Ecto neural progenitor cell (in vitro differentiated cells): ENCODE measurements at regions not wholly inside any gene's neighbourhood (a gene's known extent, or its start where the extent isn't known, plus 50 kb on each side); places are given as distances from the start of the nearest gene placed in this dataset.

ENCODE experiments used
- DNase-seq: peaks from one replicate; pipeline ENCODE4 v3.0.0-alpha.2; 2018; ENCODE audit warnings: low spot score

DNA sequence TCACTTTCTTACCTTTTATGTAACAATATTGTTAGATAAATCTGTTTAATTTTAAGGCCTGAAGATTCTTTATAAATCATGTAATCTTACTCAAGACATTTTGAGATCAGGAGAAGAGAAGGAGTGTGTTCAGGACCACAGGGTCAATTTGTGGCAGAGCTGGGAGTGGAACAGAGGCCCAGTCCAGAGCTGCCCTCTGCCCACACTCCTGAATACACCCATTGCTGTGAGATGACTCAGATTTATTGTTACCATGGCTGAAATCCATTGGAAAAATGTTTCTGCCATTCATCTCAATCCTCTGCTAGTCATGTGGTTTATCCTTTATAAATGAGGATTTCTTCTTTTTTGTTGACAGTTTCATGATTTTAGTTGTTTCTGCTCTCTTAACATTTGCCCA, 100.5 kb upstream of the STXBP6 start:
- DNase-seq, result no peak

DNA sequence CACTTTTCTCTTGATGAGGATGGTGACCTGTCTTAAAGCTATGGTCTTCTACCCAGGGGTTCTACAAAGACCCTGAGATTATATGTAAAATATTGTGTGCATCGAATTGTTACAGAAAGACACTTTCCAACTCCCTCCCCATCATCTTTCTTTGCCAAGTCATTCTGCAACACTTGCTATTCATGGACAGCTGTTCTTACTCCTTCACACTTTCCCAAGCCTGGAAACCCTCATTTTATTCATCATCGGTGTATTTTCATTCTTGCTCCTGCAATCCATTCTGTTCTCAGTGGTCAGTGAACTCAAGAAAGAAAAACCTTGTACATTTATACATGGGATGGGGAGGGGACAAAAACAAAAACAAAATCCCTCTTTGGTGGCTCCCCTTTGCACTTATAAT, 90.5 kb upstream of the STXBP6 start:
- DNase-seq, result no peak

DNA sequence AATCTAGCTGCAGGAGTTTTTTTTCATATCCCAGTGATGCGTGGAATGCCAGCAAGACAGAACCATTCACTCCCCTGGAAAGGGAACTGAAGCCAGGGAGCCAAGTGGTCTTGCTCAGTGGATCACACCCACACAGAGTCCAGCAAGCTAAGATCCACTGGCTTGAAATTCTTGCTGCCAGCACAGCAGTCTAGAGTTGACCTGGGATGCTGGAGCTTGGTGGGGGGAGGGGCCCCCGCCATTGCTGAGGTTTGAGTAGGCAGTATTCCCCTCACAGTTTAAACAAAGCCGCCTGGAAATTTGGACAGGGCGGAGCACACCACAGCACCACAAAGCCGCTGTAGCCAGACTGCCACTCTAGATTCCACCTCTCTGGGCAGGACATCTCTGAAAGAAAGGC, 86.9 kb upstream of the STXBP6 start:
- no peak for DNase-seq

DNA sequence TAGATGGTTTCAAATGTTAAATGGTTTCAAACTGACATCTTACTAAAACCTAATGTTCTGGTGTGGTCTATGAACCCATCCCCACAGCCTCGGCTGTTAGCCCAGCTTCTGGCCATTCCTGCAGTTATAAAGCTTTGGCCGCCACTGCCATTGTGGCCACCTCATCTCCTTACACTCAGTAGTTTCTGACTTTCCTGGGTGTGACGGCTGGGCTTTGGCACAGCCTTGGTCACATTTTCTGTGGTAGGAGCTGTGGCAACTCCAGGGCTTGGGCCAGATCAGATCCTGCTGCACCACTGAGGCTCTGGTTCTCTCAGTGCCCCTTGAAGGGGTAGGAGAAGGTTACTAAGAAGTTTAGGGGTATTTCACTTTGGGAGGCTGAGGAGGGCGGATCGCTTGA, 84.2 kb upstream of the STXBP6 start:
- DNase-seq, result no peak

DNA sequence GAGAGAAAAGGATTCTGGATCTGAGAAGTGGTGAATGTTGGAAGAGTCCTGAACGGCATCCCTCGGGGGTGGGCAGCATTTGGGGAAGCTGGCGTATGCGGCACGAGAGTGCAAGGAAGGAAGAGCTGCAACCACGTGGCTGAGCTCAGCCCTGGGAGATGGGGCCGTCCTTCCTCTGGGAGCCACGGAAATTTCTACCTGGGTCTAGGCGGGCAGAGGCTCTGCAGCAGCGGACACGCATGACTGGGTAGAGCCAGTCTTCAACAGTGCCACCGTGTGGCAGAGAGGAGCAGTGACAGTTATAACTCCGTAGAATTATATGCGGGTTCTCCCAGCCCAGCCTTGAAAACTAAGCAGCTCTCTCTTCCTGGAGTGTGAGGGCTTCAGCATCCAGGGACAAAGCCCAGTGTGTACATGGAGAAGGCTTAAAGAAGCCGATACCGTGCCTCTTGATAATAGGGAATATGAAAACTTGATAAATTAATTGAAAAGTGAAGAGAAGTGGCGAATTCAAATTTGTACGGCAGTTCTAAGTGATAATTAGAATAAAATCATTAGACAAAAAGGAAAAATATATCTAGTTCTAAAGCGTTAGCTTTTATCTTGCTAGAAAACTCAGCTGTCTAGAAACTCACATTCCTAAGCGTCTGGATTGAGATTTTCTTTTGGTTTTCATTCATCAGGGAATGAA, 82.9 kb upstream of the STXBP6 start:
- peak; percentile 81 for DNase-seq

DNA sequence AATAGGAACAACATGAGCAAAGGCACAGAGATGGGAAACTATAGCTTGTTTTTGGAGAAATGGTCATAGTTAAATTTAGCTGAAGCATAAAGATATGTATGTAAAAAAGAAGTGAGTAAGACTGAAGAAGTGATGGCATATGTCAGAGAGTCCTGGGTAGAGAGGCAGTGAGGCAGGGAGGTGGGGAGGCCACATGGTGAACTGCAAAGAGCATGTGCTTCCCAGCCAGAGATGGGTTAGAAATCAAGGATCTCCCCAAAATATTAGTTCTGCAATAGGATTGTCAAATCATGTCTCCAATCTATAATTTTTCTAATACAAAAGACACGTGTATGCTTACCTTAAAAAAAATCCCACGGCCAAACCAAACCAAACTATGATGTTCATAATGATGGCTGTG, 82.1 kb upstream of the STXBP6 start:
- DNase-seq, result no peak

DNA sequence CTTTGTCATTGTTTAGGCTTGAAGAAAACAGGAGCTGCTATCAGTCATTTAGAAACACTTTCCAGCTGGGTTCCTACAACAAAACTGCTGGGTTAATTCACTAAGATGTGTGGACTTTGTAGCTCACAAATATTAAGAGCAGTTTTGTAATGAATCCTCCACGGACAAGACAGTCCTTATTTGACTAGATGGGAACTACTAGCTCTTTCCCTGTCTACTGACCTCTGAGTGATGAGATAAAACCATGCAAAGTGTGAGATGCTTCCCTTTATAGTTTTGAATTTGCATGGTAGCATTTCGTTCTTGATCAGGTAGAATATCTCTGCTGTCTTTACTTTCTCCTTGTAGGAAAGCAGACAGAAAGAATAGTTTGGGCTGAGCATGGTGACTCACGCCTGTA, 72.9 kb upstream of the STXBP6 start:
- no peak for DNase-seq

DNA sequence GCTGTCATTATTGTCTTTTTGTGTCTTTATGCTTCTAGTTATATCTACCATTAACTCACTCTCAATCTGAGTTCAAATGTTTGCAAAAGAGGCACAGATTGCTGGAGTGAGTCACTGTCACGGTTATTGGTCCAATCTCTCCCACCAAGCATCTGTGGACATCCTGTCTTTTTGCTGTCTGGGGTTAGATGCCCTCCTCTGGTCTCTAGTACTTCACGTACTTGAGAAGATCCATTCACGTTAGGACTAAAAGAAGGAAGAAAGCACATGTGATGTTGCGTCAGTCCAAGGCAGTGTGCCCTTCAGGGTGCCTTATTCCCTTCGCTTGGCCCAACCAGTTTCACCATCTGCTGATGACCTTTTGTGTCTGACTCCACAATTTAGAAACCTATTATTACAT, 72.3 kb upstream of the STXBP6 start:
- no peak for DNase-seq

DNA sequence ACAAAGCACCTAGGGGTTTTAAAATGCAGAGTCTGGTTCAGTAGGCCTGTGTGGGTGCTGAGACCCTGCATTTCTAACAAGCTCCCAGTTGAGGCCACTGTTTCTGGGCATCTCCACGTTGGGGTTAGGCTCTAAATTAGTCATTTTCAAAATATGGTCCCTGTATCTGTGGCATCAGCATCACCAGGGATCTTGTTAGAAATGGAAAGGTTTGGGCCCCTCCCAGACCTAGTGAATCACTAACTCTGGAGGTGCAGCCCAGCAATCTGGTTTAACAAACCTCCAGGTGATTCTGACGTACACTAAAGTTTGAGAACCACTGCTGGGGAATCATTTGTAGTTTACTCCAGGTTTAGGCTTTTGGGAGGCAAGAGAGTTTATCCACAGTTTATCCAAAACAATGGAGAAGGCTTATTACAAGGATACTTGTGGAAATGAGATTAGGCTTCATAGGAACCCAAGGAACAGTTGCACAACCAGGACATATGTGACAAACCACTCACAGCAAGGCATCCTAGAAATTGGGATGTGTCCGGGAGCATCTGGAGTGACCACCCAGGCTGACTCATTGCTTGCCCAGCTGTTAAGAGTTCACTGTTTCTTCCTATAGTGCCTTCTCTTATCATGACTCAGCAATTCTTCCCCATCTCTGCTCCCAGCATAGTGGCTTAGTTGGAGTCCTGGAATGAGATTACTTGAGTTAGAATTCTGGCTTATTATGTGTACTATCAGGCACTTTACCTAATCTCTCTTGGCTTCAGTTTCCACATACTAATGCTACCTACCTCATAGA, 71.6 kb upstream of the STXBP6 start:
- DNase-seq, result no peak

DNA sequence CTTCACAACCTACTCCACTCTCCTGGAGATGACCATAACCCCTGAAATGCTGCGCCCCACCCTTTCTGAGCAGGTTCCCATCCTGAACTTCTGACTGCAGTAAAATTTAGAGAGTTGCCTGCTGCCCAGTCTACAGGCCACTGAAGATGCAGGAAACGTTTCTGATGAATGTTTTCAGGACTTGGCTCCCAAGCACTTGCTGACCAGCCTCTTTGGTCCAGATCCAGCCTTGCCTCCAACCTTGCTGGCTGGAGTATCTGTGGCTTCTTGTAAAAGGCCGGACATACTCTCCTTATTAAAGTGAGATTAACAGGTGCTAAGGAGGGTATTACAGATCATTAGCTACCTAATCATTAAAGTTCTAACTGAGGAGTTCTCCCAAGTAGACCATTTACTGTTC, 70.3 kb upstream of the STXBP6 start:
- DNase-seq, result no peak

DNA sequence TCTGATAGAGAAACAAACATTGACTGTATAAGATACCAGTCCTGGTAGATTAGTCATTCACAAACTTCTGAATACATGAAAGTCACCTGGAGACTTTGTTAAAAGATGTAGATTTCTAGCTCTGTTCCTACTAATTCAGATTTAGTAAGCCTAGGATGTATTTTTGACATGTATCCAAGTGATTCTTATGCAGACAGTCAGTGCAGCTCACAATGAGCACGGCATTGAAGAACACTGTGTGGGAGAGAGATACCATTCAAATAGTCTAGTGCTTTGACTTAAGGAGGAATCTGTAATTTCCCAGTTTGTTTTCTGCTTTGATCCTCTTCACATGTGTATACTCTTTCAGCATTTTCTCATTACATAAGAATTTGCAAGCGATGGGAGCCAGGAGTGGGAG, 68.7 kb upstream of the STXBP6 start:
- DNase-seq, result no peak

DNA sequence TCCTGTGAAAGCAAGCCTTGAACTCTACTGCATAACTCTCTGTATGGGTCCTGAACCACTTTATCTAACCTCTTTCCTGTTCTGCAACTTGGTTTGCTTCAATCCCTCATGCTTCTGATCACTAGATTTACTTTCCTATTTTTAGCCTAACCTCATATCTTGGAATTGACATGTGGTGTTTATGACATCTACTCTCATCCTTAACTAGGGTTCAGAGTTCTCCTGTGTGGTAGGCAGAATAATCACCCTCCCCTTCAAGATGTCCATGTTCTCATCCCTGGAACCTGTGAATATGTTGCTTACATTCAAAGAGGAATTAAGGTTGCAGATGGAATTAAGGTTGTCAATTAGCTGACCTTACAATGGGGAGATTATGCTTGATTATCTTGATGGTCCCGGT, 67.4 kb upstream of the STXBP6 start:
- DNase-seq, result no peak

DNA sequence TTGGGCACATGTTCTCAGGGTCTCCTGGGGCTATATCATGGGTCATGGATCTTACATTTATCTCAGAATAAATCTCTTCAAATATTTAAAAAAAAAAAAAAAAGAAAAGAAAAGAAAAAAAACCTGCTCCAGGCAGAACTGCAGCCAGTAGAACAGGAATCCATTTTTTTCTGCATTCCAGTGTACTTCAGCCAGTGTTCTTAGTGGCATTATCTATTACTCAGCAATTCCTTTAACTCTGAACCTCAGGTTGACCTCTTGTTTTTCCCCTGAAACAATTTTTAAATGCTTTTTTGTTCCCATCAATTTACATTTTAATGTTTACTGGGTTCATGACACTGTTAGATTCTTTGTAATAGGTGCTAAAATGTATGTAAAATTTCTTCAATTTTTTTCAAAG, 66.7 kb upstream of the STXBP6 start:
- no peak for DNase-seq

DNA sequence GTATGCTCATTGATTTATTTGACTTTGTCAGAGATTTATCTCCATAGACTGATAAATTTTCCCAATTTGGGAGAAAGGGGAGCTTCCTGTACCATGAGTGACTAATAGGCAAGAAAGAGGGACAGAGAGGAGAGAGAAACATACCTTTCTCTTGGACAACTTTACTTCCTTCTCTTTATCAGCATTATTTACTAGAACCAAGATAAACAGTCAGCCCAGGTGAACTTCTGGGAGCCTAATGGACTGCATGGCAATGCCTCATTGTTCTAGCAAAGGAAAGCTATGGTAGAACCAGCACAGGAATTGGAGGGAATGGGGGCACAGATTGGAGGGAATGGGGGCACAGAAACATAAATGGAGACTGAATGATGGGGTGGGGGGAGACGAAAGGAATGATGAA, 63.4 kb upstream of the STXBP6 start:
- DNase-seq, result no peak

DNA sequence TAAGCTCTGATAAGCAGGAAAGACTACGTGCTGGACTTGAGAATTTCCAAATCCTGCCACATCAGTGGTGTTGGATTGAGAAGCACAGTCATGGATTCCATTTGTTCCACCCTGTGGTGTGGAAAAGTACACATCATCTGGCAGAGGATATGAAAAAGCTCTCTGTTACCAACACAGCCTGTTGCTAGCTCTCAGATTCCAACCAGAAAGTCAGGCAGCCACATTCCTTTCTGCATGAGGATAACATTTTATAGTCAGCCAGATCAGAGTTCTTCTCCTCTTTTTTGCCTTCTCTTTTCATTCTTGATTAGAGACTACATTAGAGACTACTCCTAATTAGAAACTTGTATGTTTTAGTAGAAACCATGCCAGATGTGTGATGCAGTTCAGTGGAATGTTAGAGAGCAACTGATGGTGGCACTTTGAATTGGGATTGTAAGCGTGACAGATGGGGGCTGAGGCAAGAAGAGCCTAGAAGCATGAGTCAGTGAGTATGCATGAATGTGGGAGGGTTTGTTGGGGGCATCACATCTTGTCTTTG, 61.2 kb upstream of the STXBP6 start:
- DNase-seq, result no peak

DNA sequence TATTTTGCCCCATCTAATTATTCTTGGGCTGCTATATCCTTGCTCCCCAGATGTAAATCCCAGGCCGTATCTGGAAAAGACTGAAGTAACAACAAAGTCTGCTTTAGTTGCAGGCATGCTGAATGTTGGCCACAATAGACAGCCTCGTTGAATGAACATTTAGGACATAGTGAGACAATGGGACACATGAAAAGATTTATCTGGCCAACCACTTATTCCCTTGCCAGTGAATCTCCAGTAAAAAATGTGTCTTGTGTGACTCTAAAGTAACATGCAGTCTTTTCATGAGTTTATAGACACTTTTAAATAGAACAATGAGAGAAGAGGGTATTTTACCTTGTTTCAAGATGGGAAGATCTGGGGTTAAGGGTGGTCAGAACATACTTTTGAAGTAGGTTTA, 60.2 kb upstream of the STXBP6 start:
- DNase-seq, result no peak

DNA sequence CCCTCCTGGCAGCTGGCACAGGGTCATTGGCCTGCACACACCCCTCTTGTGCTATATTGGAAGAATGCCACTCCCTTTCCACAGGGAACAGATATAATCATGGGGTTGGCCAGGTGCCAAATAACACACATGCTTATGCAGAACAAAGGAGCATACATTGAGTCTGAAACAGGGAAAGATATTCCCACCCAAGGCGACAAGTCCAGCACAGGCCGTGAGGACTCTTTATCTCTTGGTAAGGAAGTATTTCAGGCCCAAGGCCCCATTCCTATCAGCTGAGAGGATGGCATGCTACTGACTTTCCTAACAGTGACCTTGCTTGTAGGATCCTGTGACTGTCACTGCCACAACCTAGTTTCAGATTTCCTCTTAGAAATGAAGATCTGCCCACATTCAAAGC, 59.0 kb upstream of the STXBP6 start:
- no peak for DNase-seq

DNA sequence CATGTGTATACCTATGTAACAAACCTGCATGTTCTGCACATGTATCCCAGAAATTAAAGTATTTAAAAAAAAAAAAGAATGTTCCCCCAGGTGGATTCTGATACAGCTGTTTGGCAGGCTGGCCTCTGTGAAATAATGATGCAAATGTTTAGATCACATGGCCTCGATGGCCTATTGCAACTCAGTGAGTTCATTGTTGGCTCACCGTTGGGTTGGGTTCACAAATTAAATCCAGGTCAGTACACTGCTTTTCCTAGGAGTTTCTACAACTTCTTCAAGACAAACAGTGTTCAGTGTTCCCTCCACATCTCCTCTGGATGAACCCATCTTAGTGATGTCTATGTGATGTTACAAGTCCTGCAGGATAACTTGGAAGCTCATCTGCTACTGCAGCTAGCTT, 58.3 kb upstream of the STXBP6 start:
- no peak for DNase-seq

DNA sequence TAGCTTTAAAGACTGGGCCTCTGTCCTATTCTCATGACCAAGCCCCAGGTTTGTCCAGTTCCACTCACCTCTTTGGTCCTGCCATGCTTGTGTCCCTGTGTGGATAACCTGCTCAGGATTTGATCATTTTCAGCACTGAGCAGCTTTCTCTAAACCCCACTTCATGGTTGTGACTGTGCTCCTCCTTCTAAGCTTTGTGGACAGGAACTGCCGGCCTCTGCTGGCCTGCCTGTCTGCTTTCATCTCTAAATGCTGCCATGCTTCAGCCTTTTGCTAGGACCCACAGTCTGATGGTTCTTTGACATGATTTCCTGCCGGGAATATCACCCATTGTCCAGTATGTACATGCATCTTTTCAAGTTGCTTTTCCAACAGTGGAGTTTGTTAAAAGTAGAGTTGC, 53.9 kb upstream of the STXBP6 start:
- DNase-seq, result no peak

DNA sequence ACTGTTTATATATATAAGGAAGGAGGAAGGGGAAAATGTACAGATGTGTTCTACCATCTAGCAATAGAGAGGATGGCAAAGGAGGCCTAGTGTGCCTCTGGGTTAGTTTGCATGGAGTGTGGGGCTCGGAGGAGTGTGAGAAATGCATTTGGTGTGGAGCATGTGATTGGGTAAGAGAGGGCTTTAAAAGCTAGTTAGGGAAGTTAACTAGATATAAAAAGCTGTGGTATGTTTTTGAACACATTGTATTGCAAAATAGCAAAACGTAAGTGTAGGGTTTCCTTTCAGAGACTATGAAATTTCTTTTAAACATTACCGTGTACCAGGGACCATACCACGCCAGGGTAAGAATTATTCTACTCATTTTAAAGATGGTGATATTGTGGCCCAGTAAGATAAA, 53.3 kb upstream of the STXBP6 start:
- DNase-seq, result no peak

DNA sequence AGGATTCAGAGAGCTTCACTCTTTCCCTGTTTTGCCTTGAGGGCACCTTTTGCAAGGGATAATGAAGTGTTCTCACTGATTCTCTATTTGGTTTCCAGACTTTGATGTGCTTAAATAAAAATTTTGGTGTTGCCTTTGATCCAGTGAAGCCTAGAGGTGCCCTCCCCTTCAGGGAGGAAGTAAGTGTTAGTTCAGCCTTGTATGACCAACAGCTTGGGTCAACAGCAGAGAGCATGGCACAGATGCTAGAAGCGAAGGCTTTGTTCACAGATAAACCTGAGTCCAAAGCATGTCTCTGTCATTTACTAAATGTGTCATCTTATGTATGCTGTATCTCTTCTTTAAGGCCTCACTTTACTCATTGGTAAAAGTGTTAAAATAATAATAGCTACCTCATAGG, 52.8 kb upstream of the STXBP6 start:
- DNase-seq, result no peak

DNA sequence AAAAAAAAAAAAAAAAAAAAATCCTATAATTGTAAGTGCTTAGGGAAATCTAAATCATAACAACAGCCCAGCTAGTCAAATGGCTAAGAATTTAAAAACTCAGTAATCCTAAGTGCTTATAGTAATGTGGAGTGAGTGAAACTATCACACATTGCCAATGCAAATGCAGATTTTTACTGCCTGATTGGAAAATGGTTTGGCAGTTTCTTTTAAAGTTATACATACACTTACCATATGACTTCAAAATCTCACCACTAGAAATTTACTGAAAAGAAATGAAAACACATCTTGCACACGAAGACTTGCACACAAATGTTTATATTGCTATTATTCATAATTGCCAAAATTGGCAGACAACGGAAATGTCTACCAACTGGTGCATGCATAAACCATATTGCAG, 51.3 kb upstream of the STXBP6 start:
- no peak for DNase-seq
